GM12873 (cell line): ENCODE measurements at regions not wholly inside any gene's neighbourhood (a gene's known extent, or its start where the extent isn't known, plus 50 kb on each side); places are given as distances from the start of the nearest gene placed in this dataset.

Experiments
- TF ChIP-seq, protein P1 (sequence below): IDR thresholded peaks from 2 replicates; pipeline ENCODE4 v1.5.1; 2012; ENCODE audit warnings: low read depth, mild to moderate bottlenecking, moderate library complexity, low read length, control low read depth; ENCODE audit not compliant: insufficient read depth; ENCODE audit errors: missing control alignments

GRCh38 chr2:120819720-120820210 is 84.1 kb downstream of the GLI2 start:
- TF ChIP-seq, protein P1, sequence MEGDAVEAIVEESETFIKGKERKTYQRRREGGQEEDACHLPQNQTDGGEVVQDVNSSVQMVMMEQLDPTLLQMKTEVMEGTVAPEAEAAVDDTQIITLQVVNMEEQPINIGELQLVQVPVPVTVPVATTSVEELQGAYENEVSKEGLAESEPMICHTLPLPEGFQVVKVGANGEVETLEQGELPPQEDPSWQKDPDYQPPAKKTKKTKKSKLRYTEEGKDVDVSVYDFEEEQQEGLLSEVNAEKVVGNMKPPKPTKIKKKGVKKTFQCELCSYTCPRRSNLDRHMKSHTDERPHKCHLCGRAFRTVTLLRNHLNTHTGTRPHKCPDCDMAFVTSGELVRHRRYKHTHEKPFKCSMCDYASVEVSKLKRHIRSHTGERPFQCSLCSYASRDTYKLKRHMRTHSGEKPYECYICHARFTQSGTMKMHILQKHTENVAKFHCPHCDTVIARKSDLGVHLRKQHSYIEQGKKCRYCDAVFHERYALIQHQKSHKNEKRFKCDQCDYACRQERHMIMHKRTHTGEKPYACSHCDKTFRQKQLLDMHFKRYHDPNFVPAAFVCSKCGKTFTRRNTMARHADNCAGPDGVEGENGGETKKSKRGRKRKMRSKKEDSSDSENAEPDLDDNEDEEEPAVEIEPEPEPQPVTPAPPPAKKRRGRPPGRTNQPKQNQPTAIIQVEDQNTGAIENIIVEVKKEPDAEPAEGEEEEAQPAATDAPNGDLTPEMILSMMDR, result no peak

DNA sequence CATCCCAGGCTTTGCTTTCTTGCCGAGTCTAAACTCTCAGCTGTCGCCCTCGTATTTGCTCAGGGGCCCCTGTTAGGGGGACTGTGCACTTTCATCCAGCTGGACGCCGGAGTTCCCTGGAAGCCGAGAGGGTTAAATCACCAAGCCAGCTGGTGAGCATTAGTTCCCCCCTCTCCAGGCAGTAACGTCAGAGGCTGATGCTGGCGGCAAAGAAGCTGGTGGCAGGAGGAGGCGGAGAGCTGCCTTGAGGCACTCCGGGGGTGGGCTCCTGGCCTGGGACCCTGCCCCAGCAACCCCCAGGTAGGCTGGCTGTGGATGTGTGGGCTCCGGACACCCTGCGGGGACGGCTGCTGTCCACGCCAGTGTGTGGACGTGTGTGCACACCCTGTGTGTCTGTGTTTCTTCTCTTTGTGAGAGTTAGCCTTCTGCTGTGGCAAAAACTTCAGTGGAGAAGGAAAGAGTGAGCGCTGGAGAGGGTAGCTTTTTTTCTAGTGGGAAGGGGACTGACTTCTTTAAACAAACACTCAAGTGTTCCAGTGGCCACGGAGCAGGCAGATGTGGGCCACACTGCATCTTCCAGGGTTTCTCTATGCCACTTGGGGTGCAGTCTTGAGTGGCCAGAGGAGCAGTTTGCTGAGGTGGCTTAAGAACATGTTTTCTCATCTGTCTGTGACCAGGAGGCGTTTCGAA is 84.7 kb downstream of the GLI2 start:
- TF ChIP-seq, protein P1, result no peak

DNA sequence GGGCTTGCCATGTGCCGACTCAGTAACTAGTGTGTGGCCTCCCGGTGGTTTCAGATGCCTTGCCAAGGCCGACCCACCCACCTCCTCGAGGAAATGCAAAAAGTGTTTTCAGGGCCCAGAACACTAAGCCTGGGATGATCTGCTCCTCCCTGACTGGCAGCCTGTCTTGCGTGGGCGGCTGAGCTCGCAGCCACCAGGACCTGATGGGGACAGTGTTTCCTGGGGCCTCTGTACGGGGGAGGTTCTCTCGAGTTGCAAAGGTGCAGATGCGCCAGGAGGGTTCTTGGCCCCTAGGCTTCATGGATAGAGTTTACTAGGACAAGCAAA is 85.2 kb downstream of the GLI2 start:
- TF ChIP-seq, protein P1, result no peak

DNA sequence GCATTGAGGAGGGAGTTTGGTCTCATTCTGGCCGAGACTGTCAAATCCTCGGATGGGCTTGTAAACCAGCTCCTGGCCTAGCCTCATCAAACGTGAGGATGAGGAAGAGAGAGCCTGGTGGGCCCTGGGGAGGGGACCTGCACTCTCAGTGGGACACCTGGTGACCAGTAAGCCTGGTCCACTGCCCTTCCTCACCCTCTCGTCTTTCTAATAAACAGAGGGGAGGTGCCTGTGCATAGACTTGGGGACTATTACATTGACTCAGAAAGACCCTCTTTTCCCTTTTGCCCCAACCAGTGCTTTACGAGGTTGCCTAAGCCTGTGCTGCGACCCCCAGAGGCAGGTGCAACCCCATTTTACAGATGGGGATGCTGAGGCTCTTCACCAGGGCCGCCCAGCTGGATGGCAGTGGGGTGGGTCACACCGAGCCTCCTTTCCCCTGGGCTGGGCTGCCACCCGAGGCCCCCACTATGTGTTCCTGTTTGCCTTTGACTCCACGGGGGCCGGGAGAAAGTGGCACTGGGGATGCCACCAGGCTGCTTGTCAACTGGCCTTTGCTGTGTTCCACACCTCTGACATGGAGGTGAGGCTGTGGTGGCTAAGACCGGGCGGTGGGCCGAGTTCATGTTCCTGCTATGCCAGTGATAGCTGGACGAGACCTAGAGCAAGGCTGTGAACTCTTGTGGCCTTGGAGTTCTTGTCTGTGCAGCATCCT is 85.9 kb downstream of the GLI2 start:
- TF ChIP-seq, protein P1, result no peak

DNA sequence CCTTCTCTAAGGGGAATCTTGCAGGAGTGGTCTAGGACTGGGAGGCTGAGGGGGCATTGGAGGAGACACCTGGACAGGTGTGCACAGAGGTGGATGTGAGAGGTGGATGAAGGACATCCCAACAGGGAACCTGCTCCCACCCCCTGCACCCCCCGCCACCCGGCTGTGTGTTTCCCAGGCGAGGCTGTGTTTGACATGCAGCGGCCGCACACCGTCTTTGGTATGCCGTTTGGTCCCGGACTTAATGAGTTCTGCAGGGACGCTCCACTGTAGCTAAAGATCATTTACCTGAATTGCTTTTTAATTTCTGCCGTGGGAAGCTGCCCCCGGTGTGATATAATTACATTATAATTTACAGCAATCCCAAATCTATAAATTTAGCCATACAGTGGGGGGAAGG is 87.3 kb downstream of the GLI2 start:
- TF ChIP-seq, protein P1, result no peak

- TF ChIP-seq, protein P1, result no peak
These were observed 87.9 kb downstream of the GLI2 start for GRCh38 chr2:120823551-120823950.

DNA sequence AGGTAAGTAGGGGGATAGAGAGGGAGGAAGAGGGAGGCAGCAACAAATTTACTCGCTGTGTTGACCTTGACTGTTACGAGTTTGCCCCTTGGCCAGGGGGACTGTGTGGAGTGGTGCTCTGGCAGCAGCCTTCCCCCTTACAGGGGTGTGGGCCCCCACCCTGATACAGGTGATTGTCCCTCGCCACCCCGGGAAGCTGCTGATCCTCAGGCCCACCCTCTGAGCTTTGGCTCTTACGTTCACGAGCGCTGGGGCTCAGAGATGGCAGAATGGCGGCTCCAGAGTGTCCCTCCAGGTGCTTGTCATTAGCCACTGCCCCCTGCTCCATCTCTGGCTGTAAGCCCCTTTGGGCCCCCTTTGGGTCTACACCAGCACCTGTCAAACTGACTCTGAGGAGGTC is 88.6 kb downstream of the GLI2 start:
- TF ChIP-seq, protein P1, result no peak
